Thyroid gland (tissue), 4 donors: ENCODE measurements at regions not wholly inside any gene's neighbourhood (a gene's known extent, or its start where the extent isn't known, plus 50 kb on each side); places are given as distances from the start of the nearest gene placed in this dataset.

Experiments
- POLR2A ChIP-seq, 2 donors: fragments of 450-650 bp; IDR thresholded peaks; one replicate each; pipeline ENCODE4 v1.6.1; 2017; ENCODE audit warnings: antibody characterized with exemption in 2 of 2, mild to moderate bottlenecking in 2 of 2, moderate library complexity in 1 of 2
- TF ChIP-seq, protein P1 (sequence below), 6 experiments: fragments of 200-600 bp in 3 of 6; fragments of 450-650 bp in 3 of 6; sonication (generic) in 3 of 6; IDR thresholded peaks; one replicate each; pipeline ENCODE4 v1.5.1; 2016 to 2019; ENCODE audit warnings: antibody characterized with exemption in 6 of 6, mild to moderate bottlenecking in 2 of 6, inconsistent platforms in 1 of 6, moderate library complexity in 1 of 6

DNA sequence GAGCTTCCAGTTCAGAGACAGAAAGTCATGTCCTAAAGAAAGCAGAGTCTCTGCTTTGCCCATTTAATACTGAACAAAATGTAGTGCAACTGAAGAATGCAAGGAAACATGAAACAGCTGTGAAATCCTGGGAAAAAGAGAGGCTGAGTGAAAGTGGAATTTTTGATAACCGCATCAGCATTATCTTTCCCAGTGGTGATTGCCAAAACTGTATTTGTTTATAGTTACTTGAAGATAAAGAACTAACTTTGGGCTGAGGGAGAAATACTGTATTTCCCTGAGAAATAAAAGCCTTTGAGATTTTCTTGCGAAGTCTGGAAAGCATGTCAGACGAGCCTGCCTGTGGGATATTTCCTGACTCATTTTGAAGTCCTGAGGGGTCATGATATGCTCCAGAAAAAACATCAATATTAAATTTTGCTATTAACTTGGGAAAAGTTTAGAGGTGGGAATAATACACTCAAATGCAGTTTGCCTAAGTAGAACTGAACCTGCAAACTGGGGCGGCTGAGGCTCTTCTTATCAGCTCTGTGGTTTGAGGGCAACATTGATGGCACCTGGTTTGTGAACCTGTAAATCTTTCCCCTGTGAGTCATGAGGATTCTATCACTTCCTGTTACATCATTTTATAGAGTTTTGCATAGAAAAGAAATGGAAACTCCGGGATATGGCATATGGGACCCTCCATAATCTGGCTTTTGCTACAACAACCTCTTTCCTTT lies 855.3 kb downstream of the MCTP2 start:
- TF ChIP-seq, protein P1, sequence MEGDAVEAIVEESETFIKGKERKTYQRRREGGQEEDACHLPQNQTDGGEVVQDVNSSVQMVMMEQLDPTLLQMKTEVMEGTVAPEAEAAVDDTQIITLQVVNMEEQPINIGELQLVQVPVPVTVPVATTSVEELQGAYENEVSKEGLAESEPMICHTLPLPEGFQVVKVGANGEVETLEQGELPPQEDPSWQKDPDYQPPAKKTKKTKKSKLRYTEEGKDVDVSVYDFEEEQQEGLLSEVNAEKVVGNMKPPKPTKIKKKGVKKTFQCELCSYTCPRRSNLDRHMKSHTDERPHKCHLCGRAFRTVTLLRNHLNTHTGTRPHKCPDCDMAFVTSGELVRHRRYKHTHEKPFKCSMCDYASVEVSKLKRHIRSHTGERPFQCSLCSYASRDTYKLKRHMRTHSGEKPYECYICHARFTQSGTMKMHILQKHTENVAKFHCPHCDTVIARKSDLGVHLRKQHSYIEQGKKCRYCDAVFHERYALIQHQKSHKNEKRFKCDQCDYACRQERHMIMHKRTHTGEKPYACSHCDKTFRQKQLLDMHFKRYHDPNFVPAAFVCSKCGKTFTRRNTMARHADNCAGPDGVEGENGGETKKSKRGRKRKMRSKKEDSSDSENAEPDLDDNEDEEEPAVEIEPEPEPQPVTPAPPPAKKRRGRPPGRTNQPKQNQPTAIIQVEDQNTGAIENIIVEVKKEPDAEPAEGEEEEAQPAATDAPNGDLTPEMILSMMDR (IDR thresholded peaks at IDR 0.05) = no peak
- TF ChIP-seq POLR2A (IDR thresholded peaks at IDR 0.05) = no peak
